Mesenteric fat pad (tissue), 1 donor: ENCODE measurements at regions not wholly inside any gene's neighbourhood (a gene's known extent, or its start where the extent isn't known, plus 50 kb on each side); places are given as distances from the start of the nearest gene placed in this dataset.
"Not testable (repeated sequence)": the region's sequence is repeated elsewhere in the genome, so short reads cannot be mapped to it uniquely, and the experiment has no call there.

Experiments used
- DNase-seq: peaks from one replicate; pipeline ENCODE4 v3.0.0-alpha.2; 2020; ENCODE audit warnings: low spot score
- donor health status: DM: yes; HTN: yes; CAD: no.

GRCh38 chr4:58074382-58074781 is 964.2 kb upstream of the IGFBP7 start:
- DNase-seq = no peak

DNA sequence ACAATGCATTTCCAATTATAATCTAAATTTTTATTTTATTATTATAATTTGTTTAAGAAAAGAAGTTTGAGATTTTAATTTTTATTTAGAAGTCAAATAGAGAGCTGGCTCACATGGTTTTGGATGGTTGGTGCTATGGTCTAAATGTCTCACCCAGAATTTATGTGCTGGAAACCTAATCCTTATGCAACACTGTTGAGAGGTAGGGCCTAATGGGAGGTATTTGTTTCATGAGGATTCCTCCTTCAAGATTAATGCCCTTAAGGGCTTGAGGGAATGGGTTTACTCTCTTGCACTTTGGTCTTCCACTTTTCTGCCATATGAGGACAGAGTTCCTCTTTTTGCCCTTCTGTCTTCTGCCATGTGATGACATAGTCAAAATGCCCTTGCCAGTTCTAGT is 960.5 kb upstream of the IGFBP7 start:
- DNase-seq = no peak

DNA sequence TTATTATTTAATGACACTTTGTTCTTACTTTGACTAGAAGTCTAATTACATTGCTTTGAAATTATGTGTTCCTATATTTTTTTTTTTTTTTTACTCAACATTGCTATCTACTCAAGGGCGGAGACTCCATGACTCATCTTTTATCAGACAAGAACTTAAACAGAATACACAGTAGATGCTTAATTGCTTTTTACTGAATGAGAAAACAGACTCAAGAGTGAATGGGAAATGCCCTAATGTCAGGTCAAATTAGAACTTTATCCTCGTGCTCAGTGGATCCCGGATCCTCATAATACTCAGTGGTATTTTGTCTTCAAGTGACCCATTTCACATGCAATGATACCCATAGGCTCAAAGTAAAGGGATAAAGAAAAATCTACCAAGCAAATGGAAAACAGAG is 954.5 kb upstream of the IGFBP7 start:
- no peak for DNase-seq

DNA sequence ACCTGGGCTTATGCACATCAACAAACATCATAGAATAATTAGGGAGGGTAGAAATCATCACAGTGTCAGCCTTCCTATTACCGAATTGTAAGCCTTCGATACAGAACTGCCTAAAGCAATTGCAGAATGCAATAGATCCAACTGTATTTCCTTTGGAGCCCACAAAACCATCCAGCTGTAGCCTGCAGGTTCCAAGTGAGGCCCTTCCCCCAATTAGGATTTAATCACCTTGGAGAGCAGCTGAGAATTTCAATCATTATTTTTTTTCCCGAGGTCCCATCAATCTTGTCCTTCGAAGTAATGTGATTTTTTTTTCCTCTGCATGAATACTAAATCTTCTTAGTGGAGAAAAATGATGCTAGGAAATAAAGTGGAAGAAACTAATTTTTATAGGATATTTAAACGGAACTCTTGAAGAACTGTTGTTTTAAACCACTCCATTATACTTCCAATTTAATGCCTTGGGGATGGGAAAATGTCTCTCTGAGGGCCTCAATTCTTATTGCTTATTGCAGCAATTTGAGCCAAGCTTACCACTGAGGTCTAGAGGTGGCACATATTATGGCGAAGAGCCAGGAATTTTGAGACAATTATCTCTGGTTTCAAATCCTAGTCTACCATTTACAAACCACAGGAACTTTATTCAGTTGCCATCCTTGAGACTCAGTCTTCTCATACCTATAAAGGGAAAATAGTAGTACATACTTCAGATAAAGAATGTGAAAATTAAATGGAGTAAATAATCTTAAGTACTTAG is 953.4 kb upstream of the IGFBP7 start:
- no peak for DNase-seq

GRCh38 chr4:58061967-58062366 is 951.8 kb upstream of the IGFBP7 start:
- DNase-seq = no peak

- DNase-seq = no peak
Measured at GRCh38 chr4:58050439-58050838, 940.3 kb upstream of the IGFBP7 start.

- no peak for DNase-seq
Measured at GRCh38 chr4:58048491-58048890, 938.3 kb upstream of the IGFBP7 start.

- DNase-seq = no peak
Measured at GRCh38 chr4:58042176-58042575, 932.0 kb upstream of the IGFBP7 start.

DNA sequence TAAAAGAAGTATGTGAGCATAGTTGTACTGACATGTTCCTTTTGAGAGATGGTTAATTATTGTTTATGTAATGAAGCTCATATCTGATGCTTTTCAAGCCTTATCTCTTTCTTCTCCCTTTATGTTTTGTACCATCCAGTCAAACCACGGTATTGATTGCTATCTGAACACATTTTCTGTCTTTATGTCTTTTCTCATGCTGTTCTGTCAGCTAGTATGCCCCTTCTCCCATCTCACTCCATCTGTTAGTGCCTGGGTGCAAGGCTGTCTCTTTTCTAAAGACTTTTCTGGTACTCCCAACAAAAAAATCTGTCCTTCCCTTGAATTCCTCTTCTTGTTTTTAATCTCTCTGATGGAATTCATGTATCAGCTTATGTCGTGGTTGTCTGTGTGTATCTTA is 883.8 kb upstream of the IGFBP7 start:
- DNase-seq = no peak

GRCh38 chr4:57989430-57989829 is 879.2 kb upstream of the IGFBP7 start:
- DNase-seq = no peak

- DNase-seq = no peak
Measured at GRCh38 chr4:57985161-57985560, 875.0 kb upstream of the IGFBP7 start.

- no peak for DNase-seq
Measured at GRCh38 chr4:57981123-57981522, 870.9 kb upstream of the IGFBP7 start.

- DNase-seq = no peak
Measured at GRCh38 chr4:57974821-57975220, 864.6 kb upstream of the IGFBP7 start.

- no peak for DNase-seq
Measured at GRCh38 chr4:57973819-57974218, 863.6 kb upstream of the IGFBP7 start.

GRCh38 chr4:57971261-57971660 is 861.1 kb upstream of the IGFBP7 start:
- no peak for DNase-seq

DNA sequence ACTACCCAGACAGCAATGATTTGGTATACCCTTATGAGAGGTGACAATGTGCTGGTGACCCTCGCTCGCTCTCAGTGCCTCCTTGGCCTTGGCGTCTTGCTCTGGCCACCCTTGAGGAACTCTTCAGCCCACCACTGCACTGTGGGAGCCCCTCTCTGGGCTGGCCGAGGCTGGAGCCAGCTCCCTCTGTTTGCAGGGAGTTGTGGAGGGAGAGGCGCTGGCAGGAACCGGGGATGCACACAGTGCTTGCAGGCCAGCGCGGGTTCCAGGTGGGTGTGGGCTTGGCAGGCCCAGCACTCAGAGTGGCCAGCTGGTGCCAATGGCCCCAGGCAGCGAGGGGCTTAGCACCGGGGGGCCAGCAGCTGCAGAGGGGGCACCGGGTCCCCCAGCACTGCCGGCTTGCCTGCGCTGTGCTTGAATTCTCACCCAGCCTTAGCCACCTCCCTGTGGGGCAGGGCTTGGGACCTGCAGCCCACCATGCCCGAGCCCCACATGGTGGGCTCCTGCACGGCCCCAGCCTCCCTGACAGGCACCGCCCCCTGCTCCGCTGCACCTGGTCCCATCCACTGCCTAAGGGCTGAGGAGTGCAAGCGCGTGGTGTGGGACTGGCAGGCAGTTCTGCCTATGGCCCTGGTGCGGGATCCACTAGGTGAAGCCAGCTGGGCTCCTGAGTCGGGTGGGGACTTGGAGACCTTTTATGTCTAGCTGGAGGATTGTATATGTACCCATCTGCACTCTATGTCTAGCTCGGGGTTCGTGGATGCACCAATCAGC is 857.0 kb upstream of the IGFBP7 start:
- no peak for DNase-seq

DNA sequence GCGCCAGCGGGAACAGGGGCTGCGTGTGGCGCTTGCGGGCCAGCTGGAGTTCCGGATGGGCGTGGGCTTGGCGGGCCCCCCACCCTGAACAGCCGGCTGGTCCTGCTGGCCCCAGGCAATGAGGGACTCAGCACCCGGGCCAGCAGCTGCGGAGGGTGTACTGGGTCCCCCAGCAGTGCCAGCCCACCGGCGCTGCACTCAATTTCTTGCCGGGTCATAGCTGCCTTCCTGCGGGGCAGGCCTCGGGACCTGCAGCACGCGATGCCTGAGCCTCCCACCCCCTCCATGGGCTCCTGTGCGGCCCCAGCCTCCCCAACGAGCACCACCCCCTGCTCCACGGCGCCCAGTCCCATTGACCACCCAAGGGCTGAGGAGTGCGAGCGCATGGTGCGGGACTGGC is 855.2 kb upstream of the IGFBP7 start:
- DNase-seq = not testable (repeated sequence)

DNA sequence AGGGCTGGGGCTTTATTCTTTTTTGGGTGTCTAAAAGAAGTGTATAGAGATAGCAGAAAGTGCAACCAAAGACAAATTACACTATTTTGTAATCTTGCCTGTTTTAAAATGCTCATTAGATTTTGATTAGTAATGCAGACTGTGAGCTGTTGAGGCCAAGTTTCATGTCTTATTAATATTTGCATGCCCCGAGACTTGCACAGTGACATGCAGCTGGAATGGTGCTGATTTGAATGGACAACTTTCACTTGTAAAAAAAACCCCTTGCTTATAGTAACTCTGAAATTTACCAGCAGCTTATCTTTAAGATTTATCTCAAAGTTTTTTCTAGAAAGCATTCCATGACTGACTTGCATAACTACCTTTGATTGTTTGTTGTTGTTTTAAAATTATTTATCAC is 835.1 kb upstream of the IGFBP7 start:
- no peak for DNase-seq

DNA sequence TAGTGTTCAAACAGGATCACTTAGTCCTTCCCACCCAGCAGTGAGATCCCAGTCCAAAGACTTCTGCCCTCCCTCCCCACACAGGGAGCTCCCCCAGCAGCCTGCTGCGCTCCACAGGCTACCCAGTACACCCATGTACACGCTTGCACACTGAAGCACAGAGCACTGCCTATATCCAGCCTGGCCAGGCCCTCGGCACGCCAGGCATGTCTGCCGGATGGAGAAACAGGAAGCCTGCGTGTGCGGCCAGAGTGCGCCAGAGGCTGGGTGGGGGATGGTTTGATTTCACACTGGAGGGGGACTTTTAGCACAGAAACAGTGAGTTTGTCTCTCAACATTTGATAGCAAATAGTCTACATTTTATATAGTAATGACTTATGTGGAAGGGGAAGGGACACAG is 833.5 kb upstream of the IGFBP7 start:
- DNase-seq = no peak

DNA sequence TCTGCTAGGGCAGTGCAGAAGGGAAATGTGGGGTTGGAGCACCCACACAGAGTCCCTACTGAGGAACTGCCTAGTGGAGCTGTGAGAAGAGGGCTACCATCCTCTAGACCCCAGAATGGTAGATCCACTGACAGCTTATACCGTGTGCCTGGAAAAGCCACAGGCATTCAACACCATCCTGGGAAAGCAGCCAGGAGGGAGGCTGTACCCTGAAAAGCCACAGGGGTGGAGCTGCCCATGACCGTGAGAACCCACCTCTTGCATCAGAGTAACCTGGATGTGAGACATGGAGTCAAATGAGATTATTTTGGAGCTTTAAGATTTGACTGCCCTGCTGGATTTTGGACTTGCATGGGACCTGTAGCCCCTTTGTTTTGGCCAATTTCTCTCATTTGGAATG is 827.1 kb upstream of the IGFBP7 start:
- not testable (repeated sequence) for DNase-seq

GRCh38 chr4:57926311-57926710 is 816.1 kb upstream of the IGFBP7 start:
- no peak for DNase-seq

- no peak for DNase-seq
Measured at GRCh38 chr4:57924951-57925350, 814.8 kb upstream of the IGFBP7 start.

DNA sequence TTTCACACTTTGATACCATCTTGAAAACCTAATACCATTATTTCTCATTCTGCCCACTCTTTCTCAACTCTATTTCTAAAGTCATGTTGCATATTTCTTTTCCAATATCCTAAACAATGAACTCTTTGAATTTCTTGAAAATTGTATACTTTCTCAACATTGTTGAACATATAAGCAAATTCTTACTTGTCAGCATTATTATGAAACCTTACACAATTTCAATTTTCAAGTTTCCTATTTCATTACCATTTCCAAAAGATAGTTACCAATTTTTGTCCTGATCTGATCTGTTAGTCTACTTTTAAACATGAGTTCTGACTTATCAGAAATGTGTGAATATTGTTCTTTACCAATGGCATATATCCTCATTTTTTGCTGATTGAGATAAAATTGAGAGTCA is 806.3 kb upstream of the IGFBP7 start:
- no peak for DNase-seq
